GM13976 (cell line): ENCODE measurements at regions not wholly inside any gene's neighbourhood (a gene's known extent, or its start where the extent isn't known, plus 50 kb on each side); places are given as distances from the start of the nearest gene placed in this dataset.

Source experiments
- DNase-seq: peaks from one replicate; pipeline ENCODE4 v3.0.0; 2012; ENCODE audit warnings: low spot score
- in situ Hi-C: fragments of 300-500 bp; cut with MboI; formaldehyde crosslinking; loops from one replicate; pipeline ENCODE4 v1.12.0; 2022; ENCODE audit warnings: low sequenced_read_pairs, mixed read lengths, inconsistent platforms; ENCODE audit not compliant: unreplicated experiment
- TF ChIP-seq, protein P1 (sequence below): IDR thresholded peaks from 2 replicates; pipeline ENCODE4 v1.5.1; 2012; ENCODE audit warnings: borderline replicate concordance, mild to moderate bottlenecking; ENCODE audit not compliant: insufficient read depth; ENCODE audit errors: extremely low read depth, missing control alignments, control extremely low read depth

DNA sequence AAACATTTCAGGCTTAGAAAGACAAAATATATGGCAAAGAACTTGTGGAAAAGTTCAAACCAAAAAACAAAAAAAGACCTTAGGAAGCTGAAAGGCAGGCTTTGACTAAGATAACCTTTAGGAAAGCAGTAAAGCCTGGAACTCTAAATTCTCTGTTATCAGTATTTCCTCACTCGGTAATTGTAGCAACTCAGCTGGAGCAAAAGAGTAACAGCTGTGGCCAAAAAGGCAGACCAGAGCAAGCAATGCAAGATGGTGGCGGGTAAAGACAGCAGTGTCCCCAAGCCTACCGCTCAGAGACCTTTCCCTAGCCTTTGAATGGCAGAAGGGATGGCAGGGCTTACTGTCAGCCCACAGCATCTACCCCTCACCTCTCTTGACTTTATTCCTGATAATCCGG lies 63.1 kb upstream of the KLHL13 start:
- TF ChIP-seq, protein P1, sequence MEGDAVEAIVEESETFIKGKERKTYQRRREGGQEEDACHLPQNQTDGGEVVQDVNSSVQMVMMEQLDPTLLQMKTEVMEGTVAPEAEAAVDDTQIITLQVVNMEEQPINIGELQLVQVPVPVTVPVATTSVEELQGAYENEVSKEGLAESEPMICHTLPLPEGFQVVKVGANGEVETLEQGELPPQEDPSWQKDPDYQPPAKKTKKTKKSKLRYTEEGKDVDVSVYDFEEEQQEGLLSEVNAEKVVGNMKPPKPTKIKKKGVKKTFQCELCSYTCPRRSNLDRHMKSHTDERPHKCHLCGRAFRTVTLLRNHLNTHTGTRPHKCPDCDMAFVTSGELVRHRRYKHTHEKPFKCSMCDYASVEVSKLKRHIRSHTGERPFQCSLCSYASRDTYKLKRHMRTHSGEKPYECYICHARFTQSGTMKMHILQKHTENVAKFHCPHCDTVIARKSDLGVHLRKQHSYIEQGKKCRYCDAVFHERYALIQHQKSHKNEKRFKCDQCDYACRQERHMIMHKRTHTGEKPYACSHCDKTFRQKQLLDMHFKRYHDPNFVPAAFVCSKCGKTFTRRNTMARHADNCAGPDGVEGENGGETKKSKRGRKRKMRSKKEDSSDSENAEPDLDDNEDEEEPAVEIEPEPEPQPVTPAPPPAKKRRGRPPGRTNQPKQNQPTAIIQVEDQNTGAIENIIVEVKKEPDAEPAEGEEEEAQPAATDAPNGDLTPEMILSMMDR, result no peak
- in situ Hi-C loops, result no loop called here
- no peak for DNase-seq

DNA sequence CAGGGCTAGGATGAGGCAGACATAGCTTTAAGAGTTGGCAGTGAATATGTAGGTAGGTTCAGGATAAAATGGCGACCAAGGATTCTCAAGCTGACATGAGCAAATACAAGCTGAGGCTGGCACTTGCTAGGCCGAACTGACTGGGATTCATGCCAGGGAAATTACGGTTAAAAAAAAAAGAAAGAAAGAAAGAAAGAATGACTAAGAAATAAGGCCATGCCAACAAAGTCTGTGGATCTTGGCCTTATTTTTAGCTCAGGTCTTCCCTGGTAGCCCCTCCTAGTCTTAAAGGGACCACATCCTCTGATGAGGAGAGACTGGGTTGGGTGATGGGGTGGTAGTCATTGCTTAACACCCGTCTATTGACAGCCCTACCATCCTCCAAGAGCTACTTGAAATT lies 64.4 kb upstream of the KLHL13 start:
- TF ChIP-seq, protein P1, result no peak
- no peak for DNase-seq
- in situ Hi-C loops, result no loop called here

DNA sequence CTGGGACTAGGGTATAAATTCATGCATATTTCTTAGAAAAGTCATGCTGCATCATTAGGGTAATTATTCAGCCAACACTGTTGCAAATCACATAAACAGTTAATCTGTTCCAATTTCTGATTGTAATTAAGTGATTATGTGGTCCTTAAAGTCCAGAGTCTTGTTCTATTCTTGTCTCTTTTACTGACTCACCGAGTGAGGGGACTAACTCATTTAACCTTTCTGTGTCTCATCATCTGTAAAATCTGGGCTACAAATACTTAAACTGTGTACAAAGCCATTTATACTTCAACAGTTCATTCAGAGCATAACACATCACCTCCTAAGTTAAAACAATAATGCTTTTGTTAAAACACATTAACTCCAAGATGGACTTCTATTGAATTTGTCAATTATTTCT lies 65.4 kb upstream of the KLHL13 start:
- no peak for DNase-seq
- TF ChIP-seq, protein P1, result no peak
- in situ Hi-C loops, result no loop called here

DNA sequence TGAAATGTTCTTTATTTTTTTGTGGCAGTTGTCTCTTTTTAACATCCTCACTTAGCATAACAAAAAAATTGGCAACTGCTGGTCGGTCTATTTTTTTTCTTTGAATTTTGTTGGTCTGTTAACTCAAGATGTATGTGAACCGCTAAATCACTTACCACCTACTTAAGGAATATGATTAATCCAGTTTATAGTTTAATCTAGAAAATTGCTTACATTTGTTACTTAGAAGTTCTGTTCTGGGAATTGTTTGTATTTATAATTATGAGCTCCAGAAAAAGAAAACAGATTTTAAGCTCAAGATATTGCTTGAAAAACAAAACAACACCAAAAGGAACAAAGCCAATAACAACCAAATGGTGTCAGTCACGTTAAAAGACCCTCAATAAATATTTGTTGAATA lies 66.1 kb upstream of the KLHL13 start:
- in situ Hi-C loops, result no loop called here
- no peak for DNase-seq

DNA sequence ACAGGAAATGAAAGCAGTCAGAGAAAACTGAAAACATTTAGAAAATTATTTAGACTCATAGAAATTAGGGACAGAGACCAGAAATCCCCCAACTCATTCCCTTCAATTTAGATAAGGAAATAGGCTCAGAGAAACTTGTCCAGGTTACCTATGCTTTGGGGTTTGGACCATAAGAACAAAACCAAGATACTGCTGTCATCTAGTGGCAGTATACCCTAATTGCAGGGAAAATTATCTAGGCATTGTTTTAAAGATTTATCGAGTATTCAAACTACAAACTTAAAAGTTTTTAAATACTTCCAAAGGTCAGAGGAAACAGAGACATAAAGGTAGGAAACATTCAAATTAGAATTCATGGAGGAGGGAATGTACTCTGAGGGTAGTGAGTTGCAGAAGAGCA lies 67.0 kb upstream of the KLHL13 start:
- in situ Hi-C loops, result no loop called here
- no peak for DNase-seq
- TF ChIP-seq, protein P1, result no peak

More for the DNA sequence above, 66.1 kb upstream of the KLHL13 start:
- TF ChIP-seq, protein P1, result no peak

DNA sequence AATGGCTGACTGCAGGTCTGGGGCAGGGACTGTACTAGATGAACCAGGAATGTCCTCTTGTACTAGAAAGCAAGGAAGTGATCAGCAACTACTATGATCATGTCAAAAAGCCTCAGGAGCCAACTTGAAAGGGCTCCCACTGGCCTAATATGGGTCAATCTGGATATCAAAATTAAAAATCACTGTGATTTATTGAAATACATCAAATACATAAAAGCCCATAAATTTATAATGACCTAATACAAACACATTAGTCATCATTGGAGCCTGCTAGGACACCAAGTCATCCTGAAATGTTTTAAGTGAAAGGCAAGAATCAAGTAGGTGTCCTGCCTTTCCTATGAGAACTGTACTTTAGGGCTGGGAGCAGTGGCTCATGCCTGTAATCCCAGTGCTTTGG lies 70.5 kb upstream of the KLHL13 start:
- TF ChIP-seq, protein P1, result no peak
- DNase-seq, result no peak
- in situ Hi-C loops, result no loop called here

DNA sequence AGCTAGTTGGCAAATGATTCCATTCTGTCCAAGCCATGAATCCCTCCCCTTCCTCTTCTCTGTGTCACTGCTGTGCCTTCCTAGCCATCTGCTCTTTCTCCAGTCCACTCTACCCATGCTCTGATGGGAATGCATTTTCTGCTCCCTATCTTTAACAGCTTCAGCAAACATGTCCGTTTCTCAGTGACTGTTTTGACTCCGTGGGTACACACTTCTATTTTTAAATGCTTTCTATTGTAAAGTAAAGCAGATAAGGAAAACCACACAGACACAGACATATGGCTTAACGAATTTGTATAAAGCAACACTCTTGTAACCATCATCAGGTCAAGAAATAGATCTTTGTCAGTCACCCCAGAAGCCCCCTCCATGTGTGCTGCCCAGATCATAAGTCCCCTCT lies 72.4 kb upstream of the KLHL13 start:
- TF ChIP-seq, protein P1, result no peak
- in situ Hi-C loops, result no loop called here

More for the DNA sequence above, 72.4 kb upstream of the KLHL13 start:
- no peak for DNase-seq
